ENCODE measurements at regions not wholly inside any gene's neighbourhood (a gene's known extent, or its start where the extent isn't known, plus 50 kb on each side); places are given as distances from the start of the nearest gene placed in this dataset.

- TF ChIP-seq CTCF (IDR thresholded peaks at IDR 0.05), result no peak
- TF ChIP-seq EZH2 (IDR thresholded peaks at IDR 0.05), result no peak
- no peak for TF ChIP-seq EZH2phosphoT487 (IDR thresholded peaks at IDR 0.05)
Observed at GRCh38 chr4:101458914-101459313, 111.6 kb upstream of the PPP3CA start.
